Memory B cell (primary cell): ENCODE measurements at regions not wholly inside any gene's neighbourhood (a gene's known extent, or its start where the extent isn't known, plus 50 kb on each side); places are given as distances from the start of the nearest gene placed in this dataset.

Experiments
- ATAC-seq: fragments of 150-1000 bp; cut with Tn5 transposase; 2 replicates; pipeline ENCODE4 v1.10.0; 2021; ENCODE audit warnings: low read depth, mild to moderate bottlenecking, moderate library complexity
- DNase-seq, 2 donors: peaks; one replicate each; pipeline ENCODE4 v3.0.0; 2022; ENCODE audit warnings: low spot score in 2 of 2
- H3K27ac Mint-ChIP-seq: one replicate; pipeline ENCODE4 v1.8.0; 2022; ENCODE audit warnings: mild to moderate bottlenecking, moderate library complexity, mixed read lengths
- H3K27me3 Mint-ChIP-seq: one replicate; pipeline ENCODE4 v1.8.0; 2022; ENCODE audit warnings: mixed read lengths
- H3K36me3 Mint-ChIP-seq: one replicate; pipeline ENCODE4 v1.8.0; 2022; ENCODE audit warnings: mild to moderate bottlenecking, mixed read lengths
- H3K4me1 Mint-ChIP-seq: one replicate; pipeline ENCODE4 v1.8.0; 2022; ENCODE audit warnings: mixed read lengths
- H3K4me3 Mint-ChIP-seq: one replicate; pipeline ENCODE4 v1.8.0; 2022; ENCODE audit warnings: mild to moderate bottlenecking, moderate library complexity, mixed read lengths
- H3K9me3 Mint-ChIP-seq: one replicate; pipeline ENCODE4 v1.8.0; 2022; ENCODE audit warnings: mixed read lengths

- Mint-ChIP-seq H3K27ac (no peak overlapping the region), H3K36me3 (no peaks in the 10 kb centered on the region), H3K4me1 (no peaks in the 10 kb centered on the region), H3K9me3 (no peaks in the 10 kb centered on the region), H3K27me3 (peaks cover 15% of the 10 kb centered on the region), H3K4me3 (no peak overlapping the region)
- ATAC-seq, result no peak
- no peak for DNase-seq
Measured at GRCh38 chr11:116698080-116698479, 74.7 kb downstream of the BUD13 start.

- no peak overlapping the region for H3K4me3 Mint-ChIP-seq
- no peak for ATAC-seq
- H3K4me1 Mint-ChIP-seq, result no peaks in the 10 kb centered on the region
- no peak for DNase-seq
- H3K36me3 Mint-ChIP-seq, result no peaks in the 10 kb centered on the region
- H3K27ac Mint-ChIP-seq, result no peak overlapping the region
- H3K27me3 Mint-ChIP-seq, result peaks cover 15% of the 10 kb centered on the region
- no peaks in the 10 kb centered on the region for H3K9me3 Mint-ChIP-seq
Measured at GRCh38 chr11:116697639-116698038, 75.1 kb downstream of the BUD13 start.

- H3K27me3 Mint-ChIP-seq, result peaks cover 18% of the 10 kb centered on the region
- no peak overlapping the region for H3K27ac Mint-ChIP-seq
- ATAC-seq (no peak), DNase-seq (no peak)
- no peaks in the 10 kb centered on the region for H3K4me1 Mint-ChIP-seq
- no peaks in the 10 kb centered on the region for H3K9me3 Mint-ChIP-seq
- no peak overlapping the region for H3K4me3 Mint-ChIP-seq
- no peaks in the 10 kb centered on the region for H3K36me3 Mint-ChIP-seq
Measured at GRCh38 chr11:116697011-116697410, 75.8 kb downstream of the BUD13 start.

GRCh38 chr11:116696381-116696941 lies 76.3 kb downstream of the BUD13 start:
- DNase-seq, result no peak
- H3K27ac Mint-ChIP-seq, result no peak overlapping the region
- no peaks in the 10 kb centered on the region for H3K36me3 Mint-ChIP-seq
- H3K4me1 Mint-ChIP-seq, result no peaks in the 10 kb centered on the region
- no peaks in the 10 kb centered on the region for H3K9me3 Mint-ChIP-seq
- no peak for ATAC-seq
- no peak overlapping the region for H3K4me3 Mint-ChIP-seq
- peaks cover 18% of the 10 kb centered on the region for H3K27me3 Mint-ChIP-seq

DNA sequence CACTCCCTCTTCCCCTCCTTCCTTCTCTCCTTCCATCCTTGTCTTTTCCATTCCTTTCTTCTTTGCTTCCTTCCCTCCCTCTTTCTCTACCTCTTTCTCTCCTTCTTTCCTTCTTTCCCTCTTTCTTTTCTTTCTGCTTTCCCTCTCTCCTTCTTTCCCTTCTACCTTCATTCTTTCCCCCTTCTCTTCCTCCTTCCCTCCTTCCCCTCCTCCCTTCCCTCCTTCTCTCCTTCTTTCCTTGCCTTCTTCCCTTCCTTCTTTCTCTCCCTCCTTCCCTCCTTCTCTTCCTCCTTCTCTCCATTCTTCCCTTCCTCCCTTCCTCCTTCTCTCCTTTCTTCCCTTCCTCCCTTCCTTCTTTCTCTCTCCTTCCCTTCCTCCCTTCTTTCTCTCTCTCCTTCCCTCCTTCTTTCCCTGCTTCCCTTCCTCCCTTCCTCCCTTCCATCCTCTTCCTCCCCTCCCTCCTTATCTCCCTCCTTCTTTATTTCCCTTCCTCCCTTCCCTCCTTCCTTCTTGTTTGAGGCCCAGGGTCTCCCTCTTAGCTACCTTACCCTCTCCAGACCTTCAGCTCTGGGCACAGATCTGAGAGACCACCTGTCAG lies 77.0 kb downstream of the BUD13 start:
- Mint-ChIP-seq H3K36me3 (no peaks in the 10 kb centered on the region), H3K4me3 (no peak overlapping the region), H3K27me3 (peaks cover 18% of the 10 kb centered on the region), H3K4me1 (no peaks in the 10 kb centered on the region), H3K9me3 (no peaks in the 10 kb centered on the region), H3K27ac (no peak overlapping the region)
- DNase-seq (no peak), ATAC-seq (no peak)

- Mint-ChIP-seq H3K4me3 (no peak overlapping the region), H3K27me3 (peaks cover 18% of the 10 kb centered on the region), H3K4me1 (peaks cover 2% of the 10 kb centered on the region), H3K27ac (no peak overlapping the region), H3K9me3 (no peaks in the 10 kb centered on the region), H3K36me3 (no peaks in the 10 kb centered on the region)
- no peak for ATAC-seq
- no peak for DNase-seq
Measured at GRCh38 chr11:116694815-116695590, 77.8 kb downstream of the BUD13 start.

- H3K27ac Mint-ChIP-seq, result no peak overlapping the region
- ATAC-seq (no peak), DNase-seq (no peak)
- no peaks in the 10 kb centered on the region for H3K36me3 Mint-ChIP-seq
- peaks cover 2% of the 10 kb centered on the region for H3K4me1 Mint-ChIP-seq
- peaks cover 16% of the 10 kb centered on the region for H3K27me3 Mint-ChIP-seq
- H3K4me3 Mint-ChIP-seq, result no peak overlapping the region
- H3K9me3 Mint-ChIP-seq, result no peaks in the 10 kb centered on the region
Measured at GRCh38 chr11:116694349-116694725, 78.5 kb downstream of the BUD13 start.

GRCh38 chr11:116693593-116694348 lies 79.0 kb downstream of the BUD13 start:
- H3K36me3 Mint-ChIP-seq, result no peaks in the 10 kb centered on the region
- no peak overlapping the region for H3K4me3 Mint-ChIP-seq
- no peaks in the 10 kb centered on the region for H3K9me3 Mint-ChIP-seq
- peaks cover 2% of the 10 kb centered on the region for H3K4me1 Mint-ChIP-seq
- DNase-seq (no peak), ATAC-seq (no peak)
- H3K27ac Mint-ChIP-seq, result no peak overlapping the region
- H3K27me3 Mint-ChIP-seq, result peaks cover 16% of the 10 kb centered on the region

DNA sequence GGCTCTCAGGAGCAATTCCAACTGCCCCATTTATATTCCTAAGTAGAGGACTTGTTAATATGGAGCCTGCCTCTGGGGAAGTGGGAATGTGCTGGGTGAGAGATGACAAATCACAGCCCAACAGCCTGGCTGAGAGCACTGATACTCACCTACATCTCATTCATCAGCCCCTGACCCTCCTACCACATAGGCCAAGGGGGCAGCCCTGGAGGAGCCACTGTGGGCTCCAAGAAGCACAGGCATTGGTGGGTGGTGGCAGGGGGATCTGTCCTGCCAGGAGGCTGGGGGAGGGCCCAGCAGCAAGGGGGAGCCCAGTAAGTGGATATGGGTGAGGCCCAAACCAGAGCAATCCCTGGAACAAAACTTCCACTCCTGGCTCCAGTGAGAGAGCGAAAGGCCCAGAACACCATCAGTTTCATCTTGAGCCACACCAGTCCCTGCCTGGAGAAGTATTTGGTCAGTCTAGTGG lies 79.7 kb downstream of the BUD13 start:
- no peak overlapping the region for H3K27ac Mint-ChIP-seq
- peaks cover 2% of the 10 kb centered on the region for H3K4me1 Mint-ChIP-seq
- peaks cover 14% of the 10 kb centered on the region for H3K27me3 Mint-ChIP-seq
- DNase-seq (no peak), ATAC-seq (no peak)
- no peaks in the 10 kb centered on the region for H3K9me3 Mint-ChIP-seq
- no peaks in the 10 kb centered on the region for H3K36me3 Mint-ChIP-seq
- H3K4me3 Mint-ChIP-seq, result no peak overlapping the region

DNA sequence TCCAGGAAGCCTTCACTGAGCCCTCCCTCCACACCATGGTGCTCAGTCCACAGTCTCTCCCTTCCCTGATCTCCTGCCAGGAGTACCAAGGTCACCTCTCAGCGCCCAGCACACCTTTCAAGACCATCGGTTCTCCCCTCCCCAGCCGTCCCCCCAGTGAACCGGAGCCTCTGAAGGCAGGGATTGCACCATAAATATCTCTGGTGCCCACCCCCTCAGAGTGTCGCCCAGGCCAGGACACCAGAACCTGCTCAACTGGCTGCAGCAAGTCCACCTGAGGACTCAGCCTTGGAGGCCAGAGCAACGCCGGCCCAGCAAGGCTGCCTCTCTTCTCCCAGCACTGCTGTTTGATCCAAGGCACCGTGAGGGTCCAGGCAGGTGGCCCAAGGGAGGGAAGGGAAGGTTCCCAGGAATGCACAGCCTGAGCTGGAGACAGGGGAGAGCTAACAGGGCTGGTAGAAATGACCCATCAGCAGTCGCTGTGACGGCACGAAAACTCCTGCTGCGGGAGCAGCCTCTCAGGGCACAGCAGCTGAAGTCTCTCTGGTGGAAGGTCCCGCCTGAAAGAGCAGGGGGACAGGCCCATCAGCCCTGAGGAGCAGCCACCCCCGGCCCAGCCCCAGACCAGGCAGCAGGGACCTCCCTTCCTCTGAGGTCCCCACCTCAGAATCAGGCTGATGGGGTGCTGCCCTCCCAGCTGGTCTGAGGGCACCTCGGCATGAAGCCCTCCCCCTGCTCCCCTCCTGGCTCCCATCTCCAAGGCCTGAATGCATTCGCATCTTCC lies 80.3 kb downstream of the BUD13 start:
- Mint-ChIP-seq H3K36me3 (no peaks in the 10 kb centered on the region), H3K27ac (no peak overlapping the region), H3K27me3 (peaks cover 15% of the 10 kb centered on the region), H3K9me3 (no peaks in the 10 kb centered on the region), H3K4me1 (peaks cover 2% of the 10 kb centered on the region), H3K4me3 (no peak overlapping the region)
- ATAC-seq, result no peak
- no peak for DNase-seq

- Mint-ChIP-seq H3K9me3 (no peaks in the 10 kb centered on the region), H3K27me3 (peaks cover 15% of the 10 kb centered on the region), H3K4me1 (peaks cover 2% of the 10 kb centered on the region), H3K4me3 (no peak overlapping the region), H3K27ac (no peak overlapping the region), H3K36me3 (no peaks in the 10 kb centered on the region)
- peak; percentile 57 to 59 for DNase-seq
- peak; percentile 86 for ATAC-seq
Measured at GRCh38 chr11:116691771-116692177, 81.0 kb downstream of the BUD13 start.

- peaks cover 13% of the 10 kb centered on the region for H3K27me3 Mint-ChIP-seq
- H3K9me3 Mint-ChIP-seq, result no peaks in the 10 kb centered on the region
- DNase-seq (no peak), ATAC-seq (no peak)
- no peak overlapping the region for H3K4me3 Mint-ChIP-seq
- no peaks in the 10 kb centered on the region for H3K36me3 Mint-ChIP-seq
- H3K27ac Mint-ChIP-seq, result no peak overlapping the region
- H3K4me1 Mint-ChIP-seq, result peaks cover 2% of the 10 kb centered on the region
Measured at GRCh38 chr11:116690611-116691010, 82.2 kb downstream of the BUD13 start.

DNA sequence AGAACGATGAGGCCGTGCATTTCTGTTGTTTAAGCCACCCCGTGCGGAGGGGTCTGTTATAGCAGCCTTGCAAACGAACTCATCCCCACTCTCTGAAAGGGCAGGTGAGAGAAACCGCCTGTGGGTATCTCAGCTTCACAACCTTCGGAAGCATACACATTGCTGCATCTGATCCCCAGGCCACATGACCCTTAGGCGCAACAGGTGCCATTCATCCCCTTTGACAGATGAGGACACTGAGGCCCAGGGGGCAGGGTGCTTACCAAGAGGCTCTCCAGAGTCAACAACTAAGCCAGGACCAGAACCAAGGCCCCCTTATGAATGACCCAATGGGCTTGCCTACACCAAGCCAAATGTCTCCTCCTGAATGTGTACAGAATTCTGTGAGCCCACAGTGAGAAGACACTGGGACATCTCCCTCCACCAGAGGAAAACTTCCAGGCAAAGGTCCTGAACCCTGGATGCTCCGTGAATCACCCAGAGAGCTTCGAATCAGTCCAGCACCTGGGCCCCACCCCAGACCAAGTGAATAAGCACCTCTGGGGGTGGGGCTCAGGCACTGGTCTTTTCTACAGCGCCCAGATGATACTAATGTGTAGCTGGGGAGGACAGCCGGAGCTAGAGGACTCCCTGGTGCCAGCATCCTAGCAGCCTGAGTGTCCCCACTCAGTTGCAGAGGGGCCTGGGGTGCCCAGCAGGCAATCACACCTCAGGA lies 83.2 kb downstream of the BUD13 start:
- DNase-seq (no peak), ATAC-seq (no peak)
- Mint-ChIP-seq H3K27me3 (peaks cover 13% of the 10 kb centered on the region), H3K36me3 (no peaks in the 10 kb centered on the region), H3K4me1 (peaks cover 2% of the 10 kb centered on the region), H3K9me3 (no peaks in the 10 kb centered on the region), H3K27ac (no peak overlapping the region), H3K4me3 (no peak overlapping the region)
